ENCODE measurements at regions not wholly inside any gene's neighbourhood (a gene's known extent, or its start where the extent isn't known, plus 50 kb on each side); places are given as distances from the start of the nearest gene placed in this dataset.

- in situ Hi-C loops (cut with MboI; ENCODE audit: low sequenced_read_pairs): no loop called here
Measured at GRCh38 chr7:118013252-118014010, 140.2 kb upstream of the CTTNBP2 start.

- in situ Hi-C loops (cut with MboI; ENCODE audit: low sequenced_read_pairs): no loop called here
Measured at GRCh38 chr7:118022546-118022945, 149.3 kb upstream of the CTTNBP2 start.

GRCh38 chr7:118026791-118027190, 153.6 kb upstream of the CTTNBP2 start:
- in situ Hi-C loops (cut with MboI; ENCODE audit: low sequenced_read_pairs): no loop called here

- in situ Hi-C loops (cut with MboI; ENCODE audit: low sequenced_read_pairs): no loop called here
Measured at GRCh38 chr7:118028226-118028625, 155.0 kb upstream of the CTTNBP2 start.

- in situ Hi-C loops (cut with MboI; ENCODE audit: low sequenced_read_pairs): no loop called here
Measured at GRCh38 chr7:118029826-118030422, 154.0 kb upstream of the LSM8 start.

- in situ Hi-C loops (cut with MboI; ENCODE audit: low sequenced_read_pairs): no loop called here
Measured at GRCh38 chr7:118033273-118033672, 150.7 kb upstream of the LSM8 start.

GRCh38 chr7:118039963-118040489, 143.9 kb upstream of the LSM8 start:
- in situ Hi-C loops (cut with MboI; ENCODE audit: low sequenced_read_pairs): no loop called here

- in situ Hi-C loops (cut with MboI; ENCODE audit: low sequenced_read_pairs): no loop called here
Measured at GRCh38 chr7:118040562-118040961, 143.4 kb upstream of the LSM8 start.

GRCh38 chr7:118041251-118041878, 142.6 kb upstream of the LSM8 start:
- in situ Hi-C loops (cut with MboI; ENCODE audit: low sequenced_read_pairs): no loop called here

- in situ Hi-C loops (cut with MboI; ENCODE audit: low sequenced_read_pairs): no loop called here
Measured at GRCh38 chr7:118045629-118046028, 138.3 kb upstream of the LSM8 start.

- in situ Hi-C loops (cut with MboI; ENCODE audit: low sequenced_read_pairs): no loop called here
Measured at GRCh38 chr7:118046086-118046485, 137.9 kb upstream of the LSM8 start.

- in situ Hi-C loops (cut with MboI; ENCODE audit: low sequenced_read_pairs): no loop called here
Measured at GRCh38 chr7:118046801-118047200, 137.2 kb upstream of the LSM8 start.

- in situ Hi-C loops (cut with MboI; ENCODE audit: low sequenced_read_pairs): no loop called here
Measured at GRCh38 chr7:118052336-118052735, 131.6 kb upstream of the LSM8 start.

- in situ Hi-C loops (cut with MboI; ENCODE audit: low sequenced_read_pairs): no loop called here
Measured at GRCh38 chr7:118053353-118053752, 130.6 kb upstream of the LSM8 start.

- in situ Hi-C loops (cut with MboI; ENCODE audit: low sequenced_read_pairs): no loop called here
Measured at GRCh38 chr7:118054529-118054928, 129.4 kb upstream of the LSM8 start.

- in situ Hi-C loops (cut with MboI; ENCODE audit: low sequenced_read_pairs): no loop called here
Measured at GRCh38 chr7:118055647-118056046, 128.3 kb upstream of the LSM8 start.

- in situ Hi-C loops (cut with MboI; ENCODE audit: low sequenced_read_pairs): no loop called here
Measured at GRCh38 chr7:118057404-118057803, 126.6 kb upstream of the LSM8 start.

- in situ Hi-C loops (cut with MboI; ENCODE audit: low sequenced_read_pairs): no loop called here
Measured at GRCh38 chr7:118059209-118059608, 124.8 kb upstream of the LSM8 start.

GRCh38 chr7:118060692-118061091, 123.3 kb upstream of the LSM8 start:
- in situ Hi-C loops (cut with MboI; ENCODE audit: low sequenced_read_pairs): no loop called here

GRCh38 chr7:118061386-118061785, 122.6 kb upstream of the LSM8 start:
- in situ Hi-C loops (cut with MboI; ENCODE audit: low sequenced_read_pairs): no loop called here

GRCh38 chr7:118072893-118073674, 110.9 kb upstream of the LSM8 start:
- in situ Hi-C loops (cut with MboI; ENCODE audit: low sequenced_read_pairs): no loop called here

Data from HL-60/S4 treated with retinoic acid at 250 ng/mL for 4 days and 3 days (cell line).